Effector memory CD4-positive, alpha-beta T cell (primary cell): ENCODE measurements at regions not wholly inside any gene's neighbourhood (a gene's known extent, or its start where the extent isn't known, plus 50 kb on each side); places are given as distances from the start of the nearest gene placed in this dataset.

Source experiments
- DNase-seq, 3 donors: peaks; one replicate each; pipeline ENCODE4 v3.0.0-alpha.2; 2020
- H3K27ac ChIP-seq: 2 replicates; pipeline ENCODE4 v1.7.0; 2013; ENCODE audit warnings: mild to moderate bottlenecking, low read length, moderate library complexity; ENCODE audit not compliant: insufficient read depth, poor library complexity, severe bottlenecking
- H3K27me3 ChIP-seq: replicated peaks from 2 replicates; pipeline ENCODE4 v1.7.0; 2013; ENCODE audit warnings: mild to moderate bottlenecking, low read length; ENCODE audit not compliant: insufficient read depth, control insufficient read depth, poor library complexity, severe bottlenecking
- H3K36me3 ChIP-seq: 2 replicates; pipeline ENCODE4 v1.7.0; 2013; ENCODE audit warnings: mild to moderate bottlenecking, low read length, moderate library complexity; ENCODE audit not compliant: control insufficient read depth, insufficient read depth
- H3K4me1 ChIP-seq: 2 replicates; pipeline ENCODE4 v1.7.0; 2013; ENCODE audit warnings: low read length, mild to moderate bottlenecking; ENCODE audit not compliant: control insufficient read depth, insufficient read depth, poor library complexity, severe bottlenecking
- H3K4me3 ChIP-seq: 2 replicates; pipeline ENCODE4 v1.7.0; 2013; ENCODE audit warnings: low read length, low read depth, mild to moderate bottlenecking; ENCODE audit not compliant: insufficient read depth, poor library complexity, severe bottlenecking
- H3K9me3 ChIP-seq: 2 replicates; pipeline ENCODE4 v1.7.0; 2013; ENCODE audit warnings: mild to moderate bottlenecking, low read length, moderate library complexity; ENCODE audit not compliant: control insufficient read depth

DNA sequence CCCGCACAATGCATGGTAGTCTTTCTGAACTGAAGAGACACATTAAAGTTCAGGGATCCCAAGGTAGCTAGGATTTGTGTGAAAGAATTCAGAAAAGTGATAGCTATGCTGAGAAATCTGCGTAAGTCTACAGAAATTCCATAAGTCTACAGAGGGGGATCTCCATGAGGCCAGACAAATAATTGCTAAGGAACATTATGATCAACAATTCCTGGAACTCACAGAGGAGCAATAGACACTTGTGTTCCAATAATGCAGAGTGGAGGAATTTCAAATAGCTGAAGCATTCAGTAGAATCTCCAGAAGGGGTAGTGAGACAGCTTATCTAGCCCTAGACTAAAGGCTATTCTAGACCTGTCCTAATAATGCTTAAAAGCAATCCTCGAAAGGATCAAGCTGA lies 315.7 kb upstream of the ECI2 start:
- no peaks in the 10 kb centered on the region for H3K9me3 ChIP-seq
- H3K36me3 ChIP-seq: no peaks in the 10 kb centered on the region
- H3K4me3 ChIP-seq: no peak overlapping the region
- no peaks in the 10 kb centered on the region for H3K27me3 ChIP-seq
- no peak overlapping the region for H3K27ac ChIP-seq
- H3K4me1 ChIP-seq: no peaks in the 10 kb centered on the region
- DNase-seq: no peak

DNA sequence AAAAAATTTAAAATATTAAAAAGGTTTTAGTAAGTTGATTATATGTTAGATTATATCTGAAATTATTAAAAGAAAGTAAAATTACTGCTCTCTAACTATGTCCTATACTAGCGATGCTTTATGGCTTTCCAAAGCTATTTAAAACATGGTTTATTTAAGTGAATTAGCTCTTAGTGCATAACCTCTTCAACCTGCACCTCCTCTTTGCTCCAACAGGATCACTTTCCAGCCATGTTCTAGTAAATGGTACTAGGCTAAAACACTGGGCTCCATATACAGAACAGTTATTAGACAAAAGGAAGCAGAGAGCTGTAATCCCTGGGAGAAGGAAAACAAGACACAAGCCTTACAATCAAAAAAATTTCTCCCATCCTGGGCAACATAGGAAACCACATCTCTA lies 314.9 kb upstream of the ECI2 start:
- H3K27me3 ChIP-seq: no peaks in the 10 kb centered on the region
- no peaks in the 10 kb centered on the region for H3K36me3 ChIP-seq
- no peaks in the 10 kb centered on the region for H3K4me1 ChIP-seq
- no peak for DNase-seq
- no peaks in the 10 kb centered on the region for H3K9me3 ChIP-seq
- H3K27ac ChIP-seq: no peak overlapping the region
- H3K4me3 ChIP-seq: no peak overlapping the region

DNA sequence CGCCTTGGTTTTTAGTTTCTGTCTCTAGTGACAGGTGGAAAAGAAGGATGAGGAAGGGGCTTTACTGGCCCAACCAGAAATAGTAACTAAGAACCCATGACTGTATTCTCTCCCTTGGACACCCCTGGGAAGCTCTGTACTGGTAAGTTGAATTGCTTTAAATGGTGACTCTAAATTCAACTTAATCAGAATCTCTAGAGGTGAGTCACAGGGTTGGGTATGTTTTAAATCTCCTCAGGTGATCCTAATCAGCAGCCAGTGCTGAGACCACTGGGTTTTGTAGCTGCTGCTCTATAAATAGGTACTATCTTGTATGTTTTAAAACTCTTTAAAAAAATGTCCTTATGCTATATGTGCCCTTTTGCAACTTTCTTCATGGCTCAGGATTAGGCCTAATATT lies 314.0 kb upstream of the ECI2 start:
- no peak overlapping the region for H3K27ac ChIP-seq
- H3K27me3 ChIP-seq: no peaks in the 10 kb centered on the region
- H3K4me1 ChIP-seq: no peaks in the 10 kb centered on the region
- no peaks in the 10 kb centered on the region for H3K9me3 ChIP-seq
- no peak for DNase-seq
- no peaks in the 10 kb centered on the region for H3K36me3 ChIP-seq
- no peak overlapping the region for H3K4me3 ChIP-seq

DNA sequence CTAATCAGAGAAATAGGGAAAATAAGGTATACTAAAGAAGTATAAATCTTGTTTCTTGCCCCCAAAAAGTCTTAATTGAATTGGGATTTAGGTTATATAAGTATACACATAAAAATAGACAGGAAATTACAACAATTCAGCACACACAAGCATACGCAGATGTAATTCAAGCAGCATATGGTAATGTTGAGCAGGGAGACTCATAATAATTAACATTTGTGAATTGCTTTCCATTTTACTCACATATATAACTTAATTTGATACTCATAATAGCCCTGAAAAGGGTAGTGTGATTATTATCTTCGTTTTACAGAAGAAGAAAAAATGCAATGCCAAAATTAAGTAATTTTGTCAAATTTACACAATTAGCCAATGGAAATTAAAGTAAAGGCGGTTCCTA lies 313.5 kb upstream of the ECI2 start:
- Histone ChIP-seq H3K9me3 (no peaks in the 10 kb centered on the region), H3K27ac (no peak overlapping the region), H3K27me3 (no peaks in the 10 kb centered on the region), H3K4me3 (no peak overlapping the region), H3K36me3 (no peaks in the 10 kb centered on the region), H3K4me1 (no peaks in the 10 kb centered on the region)
- no peak for DNase-seq

DNA sequence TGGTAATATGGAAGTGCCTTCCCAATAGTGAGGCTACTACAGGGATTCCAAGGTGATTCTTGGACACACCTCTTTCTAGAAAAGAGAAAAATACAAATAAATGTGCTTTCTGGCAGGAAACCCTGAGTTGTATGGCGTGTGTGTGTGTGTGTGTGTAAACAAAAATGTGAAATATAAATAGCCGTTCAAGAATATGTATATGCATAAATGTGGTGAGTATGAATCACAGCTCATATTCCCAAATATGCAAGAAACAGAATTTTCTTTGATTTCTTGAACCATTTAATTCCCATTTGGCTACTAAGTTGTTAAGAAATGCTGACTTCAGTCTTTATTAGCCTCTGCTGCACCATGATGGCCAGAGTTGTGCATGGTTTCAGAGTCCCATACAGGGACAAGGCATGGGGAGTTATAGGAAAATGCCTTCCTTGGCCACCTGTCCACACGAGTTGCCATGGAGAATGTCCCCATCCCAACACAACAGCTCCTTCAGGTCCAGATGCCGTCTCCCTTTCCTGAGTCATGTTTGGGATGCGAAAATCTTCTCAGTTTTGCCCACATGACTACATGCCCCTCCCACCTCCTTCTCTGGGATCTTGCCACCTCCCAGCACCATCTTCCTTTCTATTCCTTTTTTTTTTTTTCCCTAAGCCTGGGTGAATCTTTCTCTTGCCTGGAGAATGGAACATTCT lies 312.4 kb upstream of the ECI2 start:
- H3K4me1 ChIP-seq: no peaks in the 10 kb centered on the region
- H3K27me3 ChIP-seq: no peaks in the 10 kb centered on the region
- no peak overlapping the region for H3K27ac ChIP-seq
- no peak for DNase-seq
- no peaks in the 10 kb centered on the region for H3K36me3 ChIP-seq
- no peaks in the 10 kb centered on the region for H3K9me3 ChIP-seq
- no peak overlapping the region for H3K4me3 ChIP-seq

DNA sequence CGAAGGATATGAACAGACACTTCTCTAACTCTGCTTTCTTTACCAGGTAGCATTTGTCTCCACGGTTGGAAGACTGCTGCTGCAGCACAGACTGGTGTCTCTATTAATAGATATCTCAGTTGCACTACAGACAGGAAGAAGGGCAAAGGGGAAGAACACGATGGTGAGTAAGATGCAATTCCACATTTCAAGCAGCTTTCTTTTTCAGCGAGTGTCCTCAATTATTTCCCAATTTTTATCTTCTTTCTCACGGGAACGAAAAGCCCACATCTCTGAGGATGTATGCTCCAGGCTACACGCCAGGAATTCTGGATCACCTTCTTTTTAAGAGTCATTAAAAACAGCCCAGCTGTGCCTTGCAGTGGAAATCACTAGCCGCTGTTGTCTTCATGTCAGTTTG lies 311.6 kb upstream of the ECI2 start:
- no peaks in the 10 kb centered on the region for H3K36me3 ChIP-seq
- no peak for DNase-seq
- H3K4me1 ChIP-seq: no peaks in the 10 kb centered on the region
- H3K9me3 ChIP-seq: no peaks in the 10 kb centered on the region
- H3K27ac ChIP-seq: no peak overlapping the region
- no peak overlapping the region for H3K4me3 ChIP-seq
- no peaks in the 10 kb centered on the region for H3K27me3 ChIP-seq

DNA sequence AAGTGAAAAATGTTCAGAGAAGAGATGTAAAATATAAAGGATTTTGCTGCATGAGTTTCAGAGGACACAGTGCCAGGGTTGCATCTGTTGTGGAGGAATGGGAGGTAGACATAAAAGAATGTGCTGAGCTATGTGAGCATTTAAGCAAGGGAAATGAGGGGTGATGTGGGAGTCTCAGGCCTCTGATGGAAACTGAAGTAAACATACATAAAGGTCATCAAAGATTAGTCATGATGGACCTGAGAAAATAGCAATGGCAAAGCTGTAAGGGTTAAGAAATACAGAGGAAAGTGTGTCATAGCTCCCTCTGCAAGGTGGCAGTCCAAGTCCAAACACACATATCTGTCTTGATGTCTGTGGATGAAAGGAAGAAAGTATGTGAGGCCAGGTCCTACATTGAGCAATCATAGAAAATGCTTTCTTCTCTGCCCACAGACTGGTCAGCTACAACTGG lies 306.6 kb upstream of the ECI2 start:
- Histone ChIP-seq H3K27ac (no peak overlapping the region), H3K9me3 (no peaks in the 10 kb centered on the region), H3K36me3 (no peaks in the 10 kb centered on the region), H3K4me3 (no peak overlapping the region), H3K4me1 (no peaks in the 10 kb centered on the region), H3K27me3 (no peaks in the 10 kb centered on the region)
- no peak for DNase-seq

DNA sequence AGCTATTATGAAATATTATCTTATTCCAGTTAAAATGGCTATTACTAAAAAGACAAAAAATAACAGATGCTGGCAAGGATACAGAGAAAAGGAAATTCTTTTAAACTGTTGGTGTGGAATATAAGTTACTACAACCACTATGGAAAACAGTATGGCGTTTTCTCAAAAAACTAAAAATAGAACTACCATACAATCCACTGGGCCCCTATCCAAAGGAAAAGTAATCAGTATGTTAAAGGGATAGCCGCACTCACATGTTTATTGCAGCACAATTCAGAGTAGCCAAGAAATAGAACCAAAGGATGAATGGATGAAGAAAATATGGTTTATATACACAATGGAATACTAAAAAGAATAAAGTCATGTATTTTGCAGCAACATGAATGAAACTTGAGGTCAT lies 303.8 kb upstream of the ECI2 start:
- H3K9me3 ChIP-seq: no peaks in the 10 kb centered on the region
- H3K27me3 ChIP-seq: no peaks in the 10 kb centered on the region
- no peaks in the 10 kb centered on the region for H3K36me3 ChIP-seq
- H3K27ac ChIP-seq: no peak overlapping the region
- DNase-seq: no peak
- no peak overlapping the region for H3K4me3 ChIP-seq
- H3K4me1 ChIP-seq: no peaks in the 10 kb centered on the region

DNA sequence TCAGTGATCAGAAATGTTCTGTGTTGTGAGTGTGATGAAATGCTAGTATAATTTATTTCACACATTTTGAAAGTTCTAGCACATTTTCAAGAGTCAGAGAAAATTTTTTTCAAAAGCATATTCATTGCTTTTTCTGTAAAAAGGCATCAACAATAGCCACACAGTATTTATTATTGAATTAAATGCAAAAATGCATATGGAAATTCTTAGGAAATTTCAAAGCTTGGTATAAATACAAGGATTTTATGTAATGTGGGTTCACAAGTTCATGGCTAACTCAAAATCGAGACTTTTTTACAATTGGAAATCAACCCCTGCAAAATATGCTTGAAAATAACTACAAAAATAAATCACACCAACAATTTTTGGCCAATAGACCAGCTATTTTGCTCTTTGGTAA lies 302.0 kb upstream of the ECI2 start:
- no peaks in the 10 kb centered on the region for H3K36me3 ChIP-seq
- no peaks in the 10 kb centered on the region for H3K4me1 ChIP-seq
- DNase-seq: no peak
- no peak overlapping the region for H3K4me3 ChIP-seq
- H3K27me3 ChIP-seq: no peaks in the 10 kb centered on the region
- no peaks in the 10 kb centered on the region for H3K9me3 ChIP-seq
- H3K27ac ChIP-seq: no peak overlapping the region

DNA sequence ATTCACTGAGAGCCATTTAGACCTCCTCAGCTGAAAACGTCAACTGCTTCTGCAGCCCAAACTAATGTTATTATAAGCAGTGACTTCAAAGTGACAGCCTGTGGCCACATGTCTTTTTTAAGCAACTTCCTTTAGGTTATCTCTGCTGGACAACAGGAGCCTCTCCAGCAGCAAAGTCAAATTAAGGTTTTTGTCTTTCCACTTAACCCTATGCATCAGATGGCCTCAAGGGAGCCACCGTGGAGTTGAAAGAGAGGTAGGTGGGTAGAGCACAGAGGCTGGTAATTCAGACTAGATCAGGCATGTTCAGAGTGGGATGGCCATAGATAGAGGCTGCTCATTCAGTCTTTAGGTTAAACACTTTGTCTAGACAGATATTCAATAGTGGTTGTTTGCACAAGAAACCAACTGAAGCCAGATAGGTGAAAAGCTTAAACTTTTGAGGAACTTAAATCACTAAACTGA lies 300.6 kb upstream of the ECI2 start:
- no peak overlapping the region for H3K27ac ChIP-seq
- H3K27me3 ChIP-seq: no peaks in the 10 kb centered on the region
- H3K4me3 ChIP-seq: no peak overlapping the region
- H3K36me3 ChIP-seq: no peaks in the 10 kb centered on the region
- no peaks in the 10 kb centered on the region for H3K4me1 ChIP-seq
- no peaks in the 10 kb centered on the region for H3K9me3 ChIP-seq
- DNase-seq: no peak
